ENCODE measurements at regions not wholly inside any gene's neighbourhood (a gene's known extent, or its start where the extent isn't known, plus 50 kb on each side); places are given as distances from the start of the nearest gene placed in this dataset.

DNA sequence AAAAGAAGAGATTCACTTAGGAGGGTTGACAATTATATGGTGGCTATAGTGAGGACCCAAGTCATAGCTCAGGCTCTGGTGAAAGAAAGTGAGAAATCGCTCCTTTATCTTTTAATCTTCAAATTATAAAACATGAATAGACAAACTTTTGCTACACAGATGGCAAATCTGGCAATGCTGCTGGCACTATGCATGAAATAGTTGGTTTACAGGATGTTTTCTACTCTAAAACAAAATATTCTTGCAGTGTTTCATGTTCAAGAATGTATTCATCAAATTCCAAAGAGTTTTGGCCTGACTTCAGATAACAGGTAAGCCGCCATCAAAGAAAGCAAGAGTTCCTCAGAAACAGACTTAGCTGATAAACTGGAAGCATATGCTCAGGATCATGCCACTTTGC lies 801.2 kb downstream of the C4orf33 start:
- TF ChIP-seq HDGF (IDR thresholded peaks at IDR 0.05; ENCODE audit: borderline replicate concordance) (no peak), FOXA1 (IDR thresholded peaks at IDR 0.05) (no peak), ARNT (IDR thresholded peaks at IDR 0.05) (no peak), ELF4 (IDR thresholded peaks at IDR 0.05) (no peak), CTBP1 (IDR thresholded peaks at IDR 0.05; ENCODE audit: borderline replicate concordance) (no peak), TARDBP (IDR thresholded peaks at IDR 0.05) (no peak), ZNF384 (IDR thresholded peaks at IDR 0.05) (no peak)

All from HEK293T (cell line).